ENCODE measurements at regions not wholly inside any gene's neighbourhood (a gene's known extent, or its start where the extent isn't known, plus 50 kb on each side); places are given as distances from the start of the nearest gene placed in this dataset.

DNA sequence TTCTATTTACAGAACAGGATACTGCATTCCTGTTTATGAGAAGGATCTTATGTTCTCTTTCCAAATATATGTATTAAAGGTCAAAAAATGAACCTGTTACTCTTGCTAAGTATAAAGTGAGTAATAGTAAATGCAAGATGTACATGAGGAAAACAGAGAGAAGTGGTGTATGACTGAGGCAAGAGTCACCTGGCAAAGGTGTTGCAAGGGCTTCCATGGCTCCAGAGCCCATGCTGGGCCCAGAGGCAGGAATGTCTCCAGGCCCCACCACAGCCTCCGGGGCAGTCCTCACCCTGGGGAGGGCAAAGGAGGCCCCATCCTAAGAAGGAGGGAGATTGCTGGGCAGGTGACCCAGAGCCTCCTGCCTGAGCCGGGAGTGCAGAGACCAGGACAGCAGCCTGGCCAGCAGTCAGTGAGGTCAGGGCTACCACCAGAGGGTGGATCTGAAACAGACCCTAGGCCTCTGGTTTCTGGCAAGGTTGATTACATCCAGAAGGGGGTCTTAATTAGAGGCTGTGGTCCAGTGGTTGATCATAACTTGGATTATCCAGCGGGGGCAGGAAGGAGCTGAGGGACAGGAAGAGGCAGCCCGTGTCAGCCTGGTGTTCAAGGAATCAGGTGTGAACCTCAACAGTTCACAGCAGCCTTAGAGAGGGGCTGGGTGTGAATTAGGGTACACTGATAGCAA is 57.3 kb upstream of the CPLX2 start:
- H3K36me3 ChIP-seq: no peaks in the 10 kb centered on the region
- H3K4me1 ChIP-seq: no peaks in the 10 kb centered on the region; a peak in 1 of 20 replicates
- no peak overlapping the region for H3K27ac ChIP-seq
- H3K9me3 ChIP-seq (replicated peaks in 1 of 11): no peaks in the 10 kb centered on the region
- no peak overlapping the region for H3K9ac ChIP-seq
- no peak for TF ChIP-seq Cebpa-rat (IDR thresholded peaks at IDR 0.05)
- peaks cover 0 to 5% (median 0%) of the 10 kb centered on the region in 11 experiments; a peak in 1 of 22 replicates for H4K20me1 ChIP-seq
- H3K4me2 ChIP-seq: no peak overlapping the region
- H3K27me3 ChIP-seq: no peaks in the 10 kb centered on the region
- H3K4me3 ChIP-seq: no peak overlapping the region

DNA sequence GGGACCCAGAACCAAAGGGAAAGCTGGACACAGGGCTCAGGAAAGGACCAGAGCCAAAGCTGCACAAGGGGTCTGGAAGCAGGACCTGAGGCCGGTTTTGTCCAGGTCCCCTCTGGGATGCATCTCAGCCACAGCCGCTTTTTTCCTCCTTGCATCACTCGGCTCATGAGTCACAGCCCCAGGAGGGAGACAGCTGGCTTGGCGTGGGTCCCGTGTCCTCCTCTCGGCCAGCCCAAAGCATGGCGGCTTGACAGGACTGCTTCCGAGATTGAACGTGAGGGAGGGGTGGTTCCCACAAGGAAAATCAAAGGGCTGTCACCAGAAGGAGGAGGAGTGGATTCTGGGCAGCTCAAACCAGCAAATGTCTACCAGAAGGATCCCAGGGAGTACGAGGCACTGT is 56.7 kb upstream of the CPLX2 start:
- no peak overlapping the region for H3K4me3 ChIP-seq
- no peaks in the 10 kb centered on the region for H3K9me3 ChIP-seq (replicated peaks in 1 of 11)
- TF ChIP-seq Cebpa-rat (IDR thresholded peaks at IDR 0.05): no peak
- H3K36me3 ChIP-seq: no peaks in the 10 kb centered on the region
- no peak overlapping the region for H3K9ac ChIP-seq
- no peaks in the 10 kb centered on the region for H3K27me3 ChIP-seq
- H3K27ac ChIP-seq: no peak overlapping the region
- H4K20me1 ChIP-seq: peaks cover 0 to 5% (median 0%) of the 10 kb centered on the region in 11 experiments; a peak in 1 of 22 replicates
- H3K4me2 ChIP-seq: no peak overlapping the region
- H3K4me1 ChIP-seq: no peaks in the 10 kb centered on the region

DNA sequence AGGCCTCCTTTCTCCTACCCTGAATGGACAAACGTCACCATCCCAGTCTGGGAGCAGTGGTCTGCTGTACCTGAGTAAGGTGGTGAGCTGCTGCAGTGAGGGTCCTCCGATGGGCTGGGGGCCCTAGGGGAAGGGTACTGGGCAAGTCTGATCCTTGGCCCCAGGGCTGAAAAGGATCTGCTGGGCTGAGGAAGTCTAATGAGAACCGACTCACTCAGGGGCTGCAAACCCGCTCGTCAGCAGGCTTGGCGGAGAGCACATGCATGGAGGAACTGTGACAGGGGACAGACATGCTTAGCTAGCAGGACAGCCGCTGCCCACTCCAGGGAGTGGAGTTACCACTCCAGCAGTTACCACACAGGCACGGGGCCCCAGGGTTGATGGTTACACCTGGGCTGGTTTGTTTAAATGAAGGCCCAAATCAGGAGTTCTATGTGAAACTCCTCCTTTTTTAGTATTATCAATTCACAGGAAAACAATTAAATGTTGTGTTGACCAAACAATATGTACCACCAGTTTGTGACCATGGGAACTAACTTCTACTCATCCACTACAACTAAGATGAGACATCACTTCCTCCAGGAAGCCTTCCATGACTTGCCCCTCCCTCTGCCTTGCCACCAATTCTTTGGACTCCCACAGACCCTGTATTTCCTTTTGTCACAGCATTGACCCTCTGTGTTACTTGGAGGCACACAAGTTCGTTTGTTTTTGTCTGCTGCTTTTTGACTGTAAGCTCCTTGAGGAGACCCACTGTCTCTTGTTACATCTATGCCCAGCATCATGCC is 56.1 kb upstream of the CPLX2 start:
- H3K27me3 ChIP-seq: no peaks in the 10 kb centered on the region
- no peak overlapping the region for H3K4me3 ChIP-seq
- TF ChIP-seq Cebpa-rat (IDR thresholded peaks at IDR 0.05): no peak
- H3K27ac ChIP-seq: no peak overlapping the region
- H3K9me3 ChIP-seq (replicated peaks in 1 of 11): no peaks in the 10 kb centered on the region
- H4K20me1 ChIP-seq: peaks cover 0 to 5% (median 0%) of the 10 kb centered on the region in 11 experiments; a peak in 1 of 22 replicates
- H3K9ac ChIP-seq: no peak overlapping the region
- H3K4me1 ChIP-seq: no peaks in the 10 kb centered on the region
- no peak overlapping the region for H3K4me2 ChIP-seq
- H3K36me3 ChIP-seq: no peaks in the 10 kb centered on the region

DNA sequence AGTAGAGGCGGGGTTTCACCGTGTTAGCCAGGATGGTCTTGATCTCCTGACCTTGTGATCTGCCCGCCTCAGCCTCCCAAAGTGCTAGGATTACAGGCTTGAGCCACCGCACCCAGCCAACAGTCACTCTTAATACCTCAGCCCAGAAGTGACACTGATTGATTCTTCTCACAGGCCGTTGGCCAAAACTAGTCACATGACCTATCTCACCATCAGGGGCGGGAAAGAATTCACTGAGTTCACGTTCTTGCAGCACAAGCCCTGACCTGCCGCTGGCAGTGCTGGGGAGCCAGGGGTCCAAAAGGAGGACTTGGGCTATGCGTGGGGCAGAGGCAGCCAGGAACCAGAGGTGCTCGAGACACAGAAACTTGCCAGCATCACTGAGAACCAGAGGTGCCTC is 55.0 kb upstream of the CPLX2 start:
- TF ChIP-seq Cebpa-rat (IDR thresholded peaks at IDR 0.05): no peak
- no peak overlapping the region for H3K4me3 ChIP-seq
- no peaks in the 10 kb centered on the region for H3K36me3 ChIP-seq
- peaks cover 0 to 5% (median 0%) of the 10 kb centered on the region in 11 experiments; a peak in 1 of 22 replicates for H4K20me1 ChIP-seq
- no peaks in the 10 kb centered on the region for H3K4me1 ChIP-seq
- no peak overlapping the region for H3K27ac ChIP-seq
- no peaks in the 10 kb centered on the region for H3K27me3 ChIP-seq
- no peaks in the 10 kb centered on the region for H3K9me3 ChIP-seq (replicated peaks in 1 of 11)
- H3K4me2 ChIP-seq: no peak overlapping the region
- H3K9ac ChIP-seq: no peak overlapping the region

DNA sequence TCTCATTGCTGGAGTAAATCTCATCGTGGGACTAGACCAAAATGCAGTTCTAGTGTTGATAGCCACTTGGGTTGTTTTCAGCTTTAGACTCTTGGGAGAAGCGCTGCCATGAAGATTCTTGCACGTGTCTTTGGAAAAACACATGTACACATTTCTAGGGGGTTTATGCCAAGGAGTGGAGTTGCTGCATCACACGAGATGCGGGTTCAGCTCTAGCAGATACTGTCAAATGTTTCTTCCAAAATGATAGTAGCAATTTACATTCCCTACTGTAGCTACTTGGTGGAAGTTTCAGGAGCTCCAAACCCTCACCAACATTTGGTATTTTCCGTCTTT is 52.3 kb upstream of the CPLX2 start:
- Histone ChIP-seq H3K4me2 (no peak overlapping the region), H4K20me1 (peaks cover 0 to 5% (median 0%) of the 10 kb centered on the region in 11 experiments; a peak in 1 of 22 replicates), H3K4me1 (peaks cover 0 to 7% (median 0%) of the 10 kb centered on the region in 10 experiments; a peak in 1 of 20 replicates), H3K36me3 (no peaks in the 10 kb centered on the region), H3K9me3 (replicated peaks in 1 of 11) (no peaks in the 10 kb centered on the region), H3K27me3 (no peaks in the 10 kb centered on the region), H3K9ac (no peak overlapping the region), H3K27ac (no peak overlapping the region), H3K4me3 (no peak overlapping the region)
- no peak for TF ChIP-seq Cebpa-rat (IDR thresholded peaks at IDR 0.05)

DNA sequence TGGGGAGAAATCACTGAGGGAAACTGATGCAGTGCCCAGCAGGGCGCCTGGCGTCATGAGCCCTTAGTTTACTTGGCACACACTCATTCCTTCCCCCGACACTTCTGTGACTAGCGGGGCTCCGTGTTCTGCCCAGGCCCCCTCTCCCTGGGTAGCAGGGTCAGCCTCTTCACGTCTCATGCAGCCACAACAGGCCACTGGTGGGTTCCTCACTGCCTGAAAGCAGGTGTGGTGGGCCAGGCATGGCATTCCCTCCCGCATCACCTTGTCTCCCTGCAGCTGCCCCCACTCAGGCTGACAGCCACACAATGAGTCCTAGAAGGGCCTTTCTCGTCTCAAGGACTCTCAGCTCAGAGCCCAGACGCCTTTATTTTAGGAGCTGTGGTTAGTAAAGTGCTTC is 51.1 kb upstream of the CPLX2 start:
- Histone ChIP-seq H3K4me2 (no peak overlapping the region), H3K27me3 (no peaks in the 10 kb centered on the region), H3K4me3 (no peak overlapping the region), H3K4me1 (peaks cover 0 to 7% (median 0%) of the 10 kb centered on the region in 10 experiments; a peak in 1 of 20 replicates), H3K9ac (no peak overlapping the region), H3K27ac (no peak overlapping the region), H3K36me3 (no peaks in the 10 kb centered on the region), H3K9me3 (replicated peaks in 1 of 11) (no peaks in the 10 kb centered on the region), H4K20me1 (0 out of 22 replicates have a peak, but pooled peaks cover 0 to 5% (median 0%) of the 10 kb centered on the region in 11 experiments)
- TF ChIP-seq Cebpa-rat (IDR thresholded peaks at IDR 0.05): no peak

Measured in BLaER1 treated with 17β-estradiol and CSF1 and Interleukin-3, amounts not matched to agents 10 nM and 100 nM (cell line).